A673 (cell line): ENCODE measurements at regions not wholly inside any gene's neighbourhood (a gene's known extent, or its start where the extent isn't known, plus 50 kb on each side); places are given as distances from the start of the nearest gene placed in this dataset.

Experiments
- CTCF ChIP-seq: fragments of 300-800, 200-600 bp; sonication (generic); conservative IDR thresholded peaks from 2 replicates; pipeline ENCODE4 v1.5.1; 2017; ENCODE audit warnings: low read depth, mild to moderate bottlenecking, antibody characterized with exemption, low read length, moderate library complexity, mixed read lengths
- EZH2 ChIP-seq: fragments of 200-600 bp; sonication (generic); IDR thresholded peaks from 2 replicates; pipeline ENCODE4 v1.6.1; 2017; ENCODE audit warnings: borderline replicate concordance, low read depth, mild to moderate bottlenecking, mixed read lengths, antibody characterized with exemption, low read length; ENCODE audit not compliant: poor library complexity, severe bottlenecking

DNA sequence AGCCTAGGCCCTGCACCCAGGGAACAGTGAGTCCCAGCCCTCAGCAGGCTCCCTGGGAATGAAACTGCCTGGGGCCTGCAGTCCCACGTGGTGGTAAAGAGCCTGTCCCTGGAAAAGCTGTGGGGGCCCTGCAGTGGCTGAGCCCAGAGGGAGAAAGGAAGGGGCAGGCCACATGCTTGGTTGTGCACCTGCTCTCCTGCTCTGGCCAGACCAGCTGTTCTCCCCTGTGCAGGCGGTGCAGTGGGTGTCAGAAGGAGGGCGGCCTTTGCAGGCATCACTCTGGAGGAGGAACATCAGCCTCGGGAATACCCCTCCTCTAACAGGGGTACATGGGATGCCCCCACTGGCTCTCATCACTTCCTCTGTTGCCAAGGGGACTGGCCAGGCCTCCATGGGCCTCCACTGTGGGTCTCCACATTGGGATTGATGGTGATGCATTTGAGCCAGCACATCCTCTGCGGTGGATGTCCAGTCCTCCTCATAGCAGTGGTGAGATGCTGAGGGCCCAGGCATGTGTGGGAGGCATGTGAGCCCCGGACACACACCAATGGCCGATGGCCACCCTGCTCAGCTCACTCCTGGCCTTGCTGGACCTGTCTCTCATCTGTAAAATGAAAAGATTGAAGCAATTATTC, 690.4 kb downstream of the BRD1 start:
- no peak for TF ChIP-seq CTCF
- no peak for TF ChIP-seq EZH2
